K562 (cell line): ENCODE measurements at regions not wholly inside any gene's neighbourhood (a gene's known extent, or its start where the extent isn't known, plus 50 kb on each side); places are given as distances from the start of the nearest gene placed in this dataset.

Experiments used
- CTCF ChIP-seq, 3 experiments: IDR thresholded peaks in 2 of 3; conservative IDR thresholded peaks in 1 of 3; 2 replicates each; pipeline ENCODE4 v1.5.1; 2011 to 2012; ENCODE audit warnings: low read length in 3 of 3, mild to moderate bottlenecking in 3 of 3, control low read depth in 2 of 3, improper control_type of control experiment in 1 of 3, inconsistent platforms in 1 of 3, low read depth in 1 of 3, mixed read lengths in 1 of 3, moderate library complexity in 1 of 3; ENCODE audit not compliant: insufficient read depth in 2 of 3
- E2F1 ChIP-seq: sonication (generic); formaldehyde crosslinking; IDR thresholded peaks from 2 replicates; pipeline ENCODE4 v1.8.1; 2023; ENCODE audit warnings: mild to moderate bottlenecking, missing genetic modification reagents, moderate library complexity
- HDAC1 ChIP-seq, 2 experiments: fragments of 450-650 bp; IDR thresholded peaks; 2 replicates each; pipeline ENCODE4 v1.6.1; 2016 to 2017; ENCODE audit warnings: inconsistent platforms in 1 of 2, mild to moderate bottlenecking in 1 of 2, moderate library complexity in 1 of 2
- KDM1A ChIP-seq, 2 experiments: fragments of 450-650 bp; IDR thresholded peaks; 2 replicates each; pipeline ENCODE4 v1.6.1; 2016; ENCODE audit warnings: mild to moderate bottlenecking in 2 of 2
- NRF1 ChIP-seq, 2 experiments: fragments of 450-650 bp; IDR thresholded peaks in 1 of 2; conservative IDR thresholded peaks in 1 of 2; 2 replicates each; pipeline ENCODE4 v1.6.1; 2014; ENCODE audit warnings: mild to moderate bottlenecking in 2 of 2
- SAFB ChIP-seq: fragments of 200-400 bp; formaldehyde crosslinking; IDR thresholded peaks from 2 replicates; pipeline ENCODE4 v1.6.1; 2017; ENCODE audit warnings: low read depth, low read length, borderline replicate concordance
- STAT6 ChIP-seq: sonication (generic); formaldehyde crosslinking; IDR thresholded peaks from 2 replicates; pipeline ENCODE4 v1.8.1; 2023; ENCODE audit warnings: mild to moderate bottlenecking, missing genetic modification reagents
- TCF7 ChIP-seq: sonication (generic); IDR thresholded peaks from 2 replicates; pipeline ENCODE4 v1.6.1; 2016; ENCODE audit warnings: antibody characterized with exemption, borderline replicate concordance
- ZNF639 ChIP-seq, 2 experiments: fragments of 200-800 bp in 1 of 2; sonication (Bioruptor generic) in 1 of 2; sonication (generic) in 1 of 2; formaldehyde crosslinking in 1 of 2; IDR thresholded peaks in 1 of 2; conservative IDR thresholded peaks in 1 of 2; 2 replicates each; pipeline versions ENCODE4 v1.5.0 to v1.6.1; 2016 to 2020; ENCODE audit warnings: missing compliant biosample characterization in 1 of 2, missing genetic modification characterization in 1 of 2, missing genetic modification reagents in 1 of 2

GRCh38 chr7:25287291-25287690 is 59.0 kb upstream of the NPVF start:
- TF ChIP-seq STAT6 (CRISPR knock-in tag), result no peak
- TF ChIP-seq HDAC1 (IDR thresholded peaks at IDR 0.05), result no peak
- no peak for TF ChIP-seq TCF7
- TF ChIP-seq KDM1A (IDR thresholded peaks at IDR 0.05), result no peak
- no peak for TF ChIP-seq SAFB
- TF ChIP-seq CTCF (IDR thresholded peaks at IDR 0.05 in 2 of 3, conservative IDR thresholded peaks at IDR 0.05 in 1 of 3; ENCODE audit: insufficient read depth in 2 of 3, low read depth in 1 of 3, low read length in 3 of 3), result no peak
- TF ChIP-seq NRF1 (conservative IDR thresholded peaks at IDR 0.05 in 1 of 2, IDR thresholded peaks at IDR 0.05 in 1 of 2), result no peak
- TF ChIP-seq E2F1, result no peak
- no peak for TF ChIP-seq ZNF639 (CRISPR knock-in tag; conservative IDR thresholded peaks at IDR 0.05 in 1 of 2, IDR thresholded peaks at IDR 0.05 in 1 of 2)
